ENCODE measurements at regions not wholly inside any gene's neighbourhood (a gene's known extent, or its start where the extent isn't known, plus 50 kb on each side); places are given as distances from the start of the nearest gene placed in this dataset.

GRCh38 chr18:67218556-67218955 is 298.0 kb downstream of the DSEL start:
- DNase-seq (ENCODE audit: low read depth, low spot score) = no peak
- no peaks in the 10 kb centered on the region for H3K4me1 ChIP-seq (ENCODE audit: control insufficient read depth in 1 of 2, insufficient read depth in 2 of 2, low read length in 2 of 2)
- no TSS peak for BruUV-seq (replicated peaks)
- H3K9me2 ChIP-seq (ENCODE audit: insufficient read depth) = no peaks in the 10 kb centered on the region
- H3K4me2 ChIP-seq (ENCODE audit: low read length) = no peak overlapping the region
- no peak for TF ChIP-seq ELF1 (IDR thresholded peaks at IDR 0.05; ENCODE audit: borderline replicate concordance, low read depth)
- no peak for TF ChIP-seq CTCF (IDR thresholded peaks at IDR 0.05 in 2 of 3, conservative IDR thresholded peaks at IDR 0.05 in 1 of 3; ENCODE audit: borderline replicate concordance in 1 of 3, insufficient read depth in 1 of 3, low read depth in 2 of 3, low read length in 2 of 3)
- no peak for TF ChIP-seq EZH2 (IDR thresholded peaks at IDR 0.05)
- TF ChIP-seq TCF7L2 (IDR thresholded peaks at IDR 0.05; ENCODE audit: borderline replicate concordance, extremely low read depth, insufficient read depth, insufficient read length) = no peak
- no peak for TF ChIP-seq EZH2phosphoT487 (IDR thresholded peaks at IDR 0.05; ENCODE audit: borderline replicate concordance)
- TF ChIP-seq ATF3 (IDR thresholded peaks at IDR 0.05) = no peak
- TF ChIP-seq SP1 (IDR thresholded peaks at IDR 0.05; ENCODE audit: low read depth) = no peak
- no peak for TF ChIP-seq RAD21 (IDR thresholded peaks at IDR 0.05; ENCODE audit: low read depth)
- TF ChIP-seq JUND (IDR thresholded peaks at IDR 0.05) = no peak
- TF ChIP-seq ZBTB33 (IDR thresholded peaks at IDR 0.05; ENCODE audit: extremely low read depth, insufficient replicate concordance, low read length) = no peak
- TF ChIP-seq EGR1 (IDR thresholded peaks at IDR 0.05; ENCODE audit: low read depth) = no peak
- no peak for TF ChIP-seq ZFX (IDR thresholded peaks at IDR 0.05)
- TF ChIP-seq MAX (IDR thresholded peaks at IDR 0.05) = no peak
- TF ChIP-seq CBX3 (IDR thresholded peaks at IDR 0.05; ENCODE audit: low read depth) = no peak
- no peak for TF ChIP-seq CEBPB (IDR thresholded peaks at IDR 0.05; ENCODE audit: low read depth)
- no peak for TF ChIP-seq SRF (IDR thresholded peaks at IDR 0.05; ENCODE audit: low read depth)
- no peak for TF ChIP-seq POLR2AphosphoS5 (IDR thresholded peaks at IDR 0.05; ENCODE audit: low read depth, low read length)
- no peaks in the 10 kb centered on the region for H3K36me3 ChIP-seq (ENCODE audit: control insufficient read depth in 1 of 2, insufficient read depth in 2 of 2, low read length in 2 of 2)
- no peaks in the 10 kb centered on the region for H3K79me2 ChIP-seq (ENCODE audit: insufficient read depth, low read length)
- no peak overlapping the region for H3K4me3 ChIP-seq (replicated peaks in 1 of 2; ENCODE audit: low read depth in 1 of 2, low read length in 2 of 2)
- H2AFZ ChIP-seq (ENCODE audit: low read depth, low read length, poor library complexity, severe bottlenecking) = no peak overlapping the region
- no peak for ATAC-seq
- no peak overlapping the region for H3K27ac ChIP-seq (ENCODE audit: low read depth, low read length)
- intact Hi-C loops (cut with micrococcal nuclease) = loop anchor here (5.0 kb wide), 2 partner anchors 1404 to 1624 kb away; no protein-coding TSS in a partner anchor
- ChIA-PET CTCF (no interaction called here), RAD21 (ENCODE audit: low non-redundant PET in 1 of 2, low total read pairs in 2 of 2, uncharacterized antibody in 2 of 2, unreplicated experiment in 2 of 2) (no interaction called here), POLR2A (no interaction called here)
- H3K9ac ChIP-seq (ENCODE audit: low read length) = no peak overlapping the region
- H3K9me3 ChIP-seq (ENCODE audit: control insufficient read depth in 1 of 2, insufficient read depth in 1 of 2, low read depth in 1 of 2, low read length in 2 of 2) = no peaks in the 10 kb centered on the region
- no peaks in the 10 kb centered on the region for H3K27me3 ChIP-seq (ENCODE audit: insufficient read depth, low read length)
- H4K20me1 ChIP-seq (ENCODE audit: insufficient read depth) = no peaks in the 10 kb centered on the region

Data from HCT116 (cell line).